ENCODE measurements at regions not wholly inside any gene's neighbourhood (a gene's known extent, or its start where the extent isn't known, plus 50 kb on each side); places are given as distances from the start of the nearest gene placed in this dataset.

- H3K4me1 ChIP-seq (ENCODE audit: control insufficient read depth in 1 of 2, insufficient read depth in 2 of 2, low read length in 2 of 2): no peaks in the 10 kb centered on the region
- H3K9me2 ChIP-seq (ENCODE audit: insufficient read depth): no peaks in the 10 kb centered on the region
- no peaks in the 10 kb centered on the region for H3K79me2 ChIP-seq (ENCODE audit: insufficient read depth, low read length)
- ChIA-PET CTCF (no interaction called here), POLR2A (no interaction called here), RAD21 (ENCODE audit: low non-redundant PET in 1 of 2, low total read pairs in 2 of 2, uncharacterized antibody in 2 of 2, unreplicated experiment in 2 of 2) (no interaction called here)
- no peak for ATAC-seq
- no peaks in the 10 kb centered on the region for H3K9me3 ChIP-seq (ENCODE audit: control insufficient read depth in 1 of 2, insufficient read depth in 1 of 2, low read depth in 1 of 2, low read length in 2 of 2)
- no peaks in the 10 kb centered on the region for H4K20me1 ChIP-seq (ENCODE audit: insufficient read depth)
- no peak overlapping the region for H3K4me3 ChIP-seq (replicated peaks in 1 of 2; ENCODE audit: low read depth in 1 of 2, low read length in 2 of 2)
- H3K9ac ChIP-seq (ENCODE audit: low read length): no peak overlapping the region
- intact Hi-C loops (cut with micrococcal nuclease): no loop called here
- peak overlapping the region; percentile 8 for H2AFZ ChIP-seq (ENCODE audit: low read depth, low read length, poor library complexity, severe bottlenecking)
- DNase-seq (ENCODE audit: low read depth, low spot score): no peak
- no TSS peak for BruUV-seq (replicated peaks)
- H3K4me2 ChIP-seq (ENCODE audit: low read length): no peak overlapping the region
- H3K27me3 ChIP-seq (ENCODE audit: insufficient read depth, low read length): no peaks in the 10 kb centered on the region
- TF ChIP-seq CEBPB (IDR thresholded peaks at IDR 0.05; ENCODE audit: low read depth) (no peak), MAX (IDR thresholded peaks at IDR 0.05) (no peak)
- H3K36me3 ChIP-seq (ENCODE audit: control insufficient read depth in 1 of 2, insufficient read depth in 2 of 2, low read length in 2 of 2): no peaks in the 10 kb centered on the region
- no peak overlapping the region for H3K27ac ChIP-seq (ENCODE audit: low read depth, low read length)
Measured at GRCh38 chr4:171448358-171448757, 364.8 kb upstream of the GALNTL6 start.

- intact Hi-C loops (cut with micrococcal nuclease): no loop called here
- Histone ChIP-seq H3K79me2 (ENCODE audit: insufficient read depth, low read length) (no peaks in the 10 kb centered on the region), H2AFZ (ENCODE audit: low read depth, low read length, poor library complexity, severe bottlenecking) (no peak overlapping the region), H3K36me3 (ENCODE audit: control insufficient read depth in 1 of 2, insufficient read depth in 2 of 2, low read length in 2 of 2) (no peaks in the 10 kb centered on the region), H3K9me3 (ENCODE audit: control insufficient read depth in 1 of 2, insufficient read depth in 1 of 2, low read depth in 1 of 2, low read length in 2 of 2) (no peaks in the 10 kb centered on the region), H3K4me1 (ENCODE audit: control insufficient read depth in 1 of 2, insufficient read depth in 2 of 2, low read length in 2 of 2) (no peaks in the 10 kb centered on the region), H3K27me3 (ENCODE audit: insufficient read depth, low read length) (no peaks in the 10 kb centered on the region), H3K4me2 (ENCODE audit: low read length) (no peak overlapping the region), H3K4me3 (replicated peaks in 1 of 2; ENCODE audit: low read depth in 1 of 2, low read length in 2 of 2) (no peak overlapping the region), H3K9ac (ENCODE audit: low read length) (no peak overlapping the region), H3K9me2 (ENCODE audit: insufficient read depth) (no peaks in the 10 kb centered on the region), H3K27ac (ENCODE audit: low read depth, low read length) (no peak overlapping the region), H4K20me1 (ENCODE audit: insufficient read depth) (no peaks in the 10 kb centered on the region)
- ChIA-PET POLR2A (no interaction called here), RAD21 (ENCODE audit: low non-redundant PET in 1 of 2, low total read pairs in 2 of 2, uncharacterized antibody in 2 of 2, unreplicated experiment in 2 of 2) (no interaction called here), CTCF (no interaction called here)
- no peak for DNase-seq (ENCODE audit: low read depth, low spot score)
- TF ChIP-seq ZNF274 (IDR thresholded peaks at IDR 0.05; ENCODE audit: low read depth, low read length) (no peak), EGR1 (IDR thresholded peaks at IDR 0.05; ENCODE audit: low read depth) (no peak), SIN3A (IDR thresholded peaks at IDR 0.05; ENCODE audit: low read depth) (no peak), EZH2phosphoT487 (IDR thresholded peaks at IDR 0.05; ENCODE audit: borderline replicate concordance) (no peak), ZFX (IDR thresholded peaks at IDR 0.05) (no peak), TCF7L2 (IDR thresholded peaks at IDR 0.05; ENCODE audit: borderline replicate concordance, extremely low read depth, insufficient read depth, insufficient read length) (no peak), POLR2AphosphoS5 (IDR thresholded peaks at IDR 0.05; ENCODE audit: low read depth, low read length) (no peak)
- no TSS peak for BruUV-seq (replicated peaks)
- no peak for ATAC-seq
Measured at GRCh38 chr4:171441300-171441941, 371.8 kb upstream of the GALNTL6 start.
